ENCODE measurements at regions not wholly inside any gene's neighbourhood (a gene's known extent, or its start where the extent isn't known, plus 50 kb on each side); places are given as distances from the start of the nearest gene placed in this dataset.

DNA sequence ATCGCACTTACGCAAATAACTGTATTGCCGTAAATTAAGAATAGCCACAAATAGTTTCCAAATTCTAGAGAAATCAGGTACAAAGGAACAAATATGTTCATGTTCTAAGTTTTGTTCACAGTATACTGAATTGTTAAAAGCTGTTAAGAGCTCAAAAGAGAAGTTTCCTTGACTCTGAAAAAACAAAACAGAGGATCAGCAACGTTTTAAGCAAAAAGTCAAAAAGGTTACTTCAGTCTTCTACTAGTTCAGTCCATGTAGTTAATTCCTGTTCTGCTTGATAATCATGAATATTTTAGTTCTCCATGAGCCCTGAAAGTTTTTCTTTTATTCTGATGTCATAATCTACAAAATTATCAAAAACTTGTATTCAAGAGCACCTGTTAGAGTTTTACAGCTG is 128.6 kb upstream of the MAST4 start:
- TF ChIP-seq CTCF (conservative IDR thresholded peaks at IDR 0.05) = no peak
- H3K27ac ChIP-seq = no peak overlapping the region

GRCh38 chr5:66469684-66470083 is 126.5 kb upstream of the MAST4 start:
- H3K27ac ChIP-seq = no peak overlapping the region
- no peak for TF ChIP-seq CTCF (conservative IDR thresholded peaks at IDR 0.05)

DNA sequence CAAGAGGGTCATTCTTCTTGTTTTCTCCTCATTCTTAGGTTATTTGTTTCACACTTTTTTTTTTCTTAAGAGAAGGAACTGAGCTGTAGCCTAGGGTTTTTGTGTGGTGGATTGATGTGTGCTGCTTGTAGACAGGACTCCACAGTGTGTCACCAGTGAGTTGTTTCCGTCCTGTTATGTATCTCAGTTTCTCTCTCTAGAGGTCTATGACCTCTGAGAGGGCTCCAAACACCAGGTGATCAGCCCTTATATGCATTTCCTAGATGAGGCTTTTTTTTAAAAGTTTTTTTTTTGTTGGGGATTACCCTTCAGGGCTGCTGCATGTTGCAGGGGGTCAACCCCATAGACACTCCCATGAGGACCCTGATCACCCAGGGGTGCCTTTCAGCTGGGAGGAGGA is 124.2 kb upstream of the MAST4 start:
- no peak for TF ChIP-seq CTCF (conservative IDR thresholded peaks at IDR 0.05)
- H3K27ac ChIP-seq = no peak overlapping the region

GRCh38 chr5:66475731-66476130 is 120.5 kb upstream of the MAST4 start:
- H3K27ac ChIP-seq = no peak overlapping the region
- no peak for TF ChIP-seq CTCF (conservative IDR thresholded peaks at IDR 0.05)

DNA sequence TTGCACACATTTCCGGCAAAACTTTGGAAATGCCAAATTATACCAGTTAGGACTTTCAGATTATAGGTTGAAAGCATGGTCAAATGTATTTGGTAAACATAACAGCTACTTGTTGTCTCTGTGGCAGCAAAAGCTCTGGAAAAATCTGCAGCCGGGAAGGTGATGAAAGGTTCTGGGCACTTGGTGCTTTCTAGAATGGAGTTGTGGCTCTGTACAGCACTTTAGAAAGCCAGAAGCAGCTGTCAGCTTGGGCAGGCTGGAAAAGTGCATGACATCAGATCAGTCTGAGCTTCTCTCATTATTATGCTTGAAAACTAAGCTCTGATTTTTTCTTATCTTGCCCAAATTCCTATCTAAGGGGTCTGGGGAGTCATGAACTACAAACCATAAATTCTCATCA is 118.6 kb upstream of the MAST4 start:
- TF ChIP-seq CTCF (conservative IDR thresholded peaks at IDR 0.05) = no peak
- H3K27ac ChIP-seq = no peak overlapping the region

DNA sequence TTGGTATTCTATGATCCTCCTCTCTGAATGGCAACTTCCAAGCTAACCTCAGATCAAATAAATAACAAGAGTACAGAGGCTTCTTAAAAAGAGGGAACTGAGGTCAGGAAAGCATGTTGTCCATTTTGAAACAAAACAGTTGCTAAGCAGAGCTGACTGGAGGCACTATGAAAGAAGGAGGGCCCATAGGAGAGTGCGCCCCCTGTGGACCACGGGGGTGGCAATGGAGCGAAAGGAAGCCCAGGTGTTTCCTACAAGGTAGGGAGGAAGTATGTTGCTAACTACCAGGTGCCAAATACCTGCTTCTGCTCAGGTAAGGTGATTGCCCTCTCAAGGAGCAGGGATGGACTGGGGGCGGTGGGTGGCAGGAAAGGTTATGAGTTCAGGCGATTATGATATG is 101.8 kb upstream of the MAST4 start:
- no peak for TF ChIP-seq CTCF (conservative IDR thresholded peaks at IDR 0.05)
- no peak overlapping the region for H3K27ac ChIP-seq

- H3K27ac ChIP-seq = no peak overlapping the region
- TF ChIP-seq CTCF (conservative IDR thresholded peaks at IDR 0.05) = no peak
These were observed 97.4 kb upstream of the MAST4 start for GRCh38 chr5:66498791-66499207.

Measured in VCaP (cell line).